Peyer's patch (tissue), 4 donors: ENCODE measurements at regions not wholly inside any gene's neighbourhood (a gene's known extent, or its start where the extent isn't known, plus 50 kb on each side); places are given as distances from the start of the nearest gene placed in this dataset.
"Not testable (repeated sequence)": the region's sequence is repeated elsewhere in the genome, so short reads cannot be mapped to it uniquely, and the experiment has no call there.

Experiments
- CTCF ChIP-seq, 6 experiments: fragments of 450-650 bp in 4 of 6; fragments of 200-600 bp in 2 of 6; sonication (generic) in 1 of 6; IDR thresholded peaks; one replicate each; pipeline ENCODE4 v1.5.1; 2017 to 2019; ENCODE audit warnings: antibody characterized with exemption in 6 of 6, mild to moderate bottlenecking in 3 of 6, moderate library complexity in 1 of 6
- POLR2A ChIP-seq, 2 donors: fragments of 450-650 bp; IDR thresholded peaks; one replicate each; pipeline ENCODE4 v1.5.1; 2017; ENCODE audit warnings: antibody characterized with exemption in 2 of 2, mild to moderate bottlenecking in 2 of 2, moderate library complexity in 2 of 2

DNA sequence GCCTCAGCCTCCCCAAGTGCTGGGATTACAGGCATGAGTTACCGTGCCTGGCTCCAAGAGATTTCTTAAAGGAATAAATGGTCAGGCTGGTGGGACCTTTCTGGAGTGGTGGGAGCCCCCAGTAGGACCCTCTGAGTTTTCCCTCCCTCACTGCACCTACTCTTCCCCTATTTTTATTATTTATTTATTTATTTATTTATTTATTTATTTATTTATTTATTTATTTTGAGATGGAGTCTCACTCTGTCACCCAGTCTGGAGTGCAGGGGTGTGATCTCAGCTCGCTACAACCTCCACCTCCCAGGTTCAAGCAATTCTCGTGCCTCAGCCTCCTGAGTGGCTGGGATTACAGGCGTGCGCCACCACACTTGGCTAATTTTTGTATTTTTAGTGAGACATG lies 678.2 kb downstream of the TYW1 start:
- TF ChIP-seq POLR2A, CTCF (IDR thresholded peaks at IDR 0.05): not testable (repeated sequence)
